ENCODE measurements at regions not wholly inside any gene's neighbourhood (a gene's known extent, or its start where the extent isn't known, plus 50 kb on each side); places are given as distances from the start of the nearest gene placed in this dataset.

DNA sequence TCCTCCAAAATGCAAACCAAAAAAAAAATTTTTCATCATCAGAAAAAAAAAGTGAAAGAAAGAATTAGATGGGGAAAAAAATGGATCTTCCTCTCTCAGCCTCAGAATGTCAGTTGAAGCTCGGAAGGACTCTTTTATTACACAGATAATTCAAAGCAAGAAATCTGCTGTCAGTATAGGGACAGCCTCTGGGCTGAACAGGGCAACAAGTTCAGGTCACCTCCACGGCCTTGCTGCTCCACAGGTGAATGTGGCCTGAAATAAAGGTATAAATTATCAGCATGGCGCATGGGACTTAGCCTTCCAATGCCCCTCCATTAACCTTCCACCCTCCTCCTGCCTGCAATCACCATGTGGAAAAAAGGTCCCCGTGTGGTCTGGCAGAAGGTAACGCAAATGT is 316.8 kb upstream of the POU3F3 start:
- H2AK5ac ChIP-seq (ENCODE audit: insufficient read length, low read length), result no peak overlapping the region
- H2BK12ac ChIP-seq (ENCODE audit: insufficient read length, low read depth, low read length), result no peak overlapping the region
- no peaks in the 10 kb centered on the region for H3K79me1 ChIP-seq (ENCODE audit: insufficient read depth, low read depth, low read length, poor library complexity, severe bottlenecking)
- no peak overlapping the region for H3K56ac ChIP-seq (ENCODE audit: insufficient read length, low read depth, low read length)
- H3K9ac ChIP-seq (ENCODE audit: extremely low read depth, insufficient read length, low read length), result no peak overlapping the region
- no peaks in the 10 kb centered on the region for H3K9me3 ChIP-seq (ENCODE audit: control insufficient read depth, low read depth, low read length)
- no peak overlapping the region for H4K8ac ChIP-seq (replicated peaks; ENCODE audit: insufficient read length, low read depth, low read length)
- H2BK120ac ChIP-seq (ENCODE audit: low read depth, low read length, poor library complexity, severe bottlenecking), result no peak overlapping the region
- no peak overlapping the region for H3T11ph ChIP-seq (ENCODE audit: low read length)
- H3K23me2 ChIP-seq (ENCODE audit: insufficient read length, low read depth, low read length, poor library complexity, severe bottlenecking), result no peaks in the 10 kb centered on the region
- no peak overlapping the region for H3K14ac ChIP-seq (ENCODE audit: insufficient read depth, low read length)
- no peak overlapping the region for H3K4me3 Mint-ChIP-seq
- no peaks in the 10 kb centered on the region; a peak in 1 of 7 replicates for H3K36me3 Mint-ChIP-seq (ENCODE audit: insufficient read depth in 1 of 3, low read depth in 3 of 3)
- no peak for DNase-seq
- no peaks in the 10 kb centered on the region for H3K4me1 ChIP-seq (ENCODE audit: insufficient read depth, low read length)
- no peak overlapping the region for H4K5ac ChIP-seq (ENCODE audit: insufficient read length, low read depth, low read length)
- no CpG with 5 or more reads among the region's 5 CpGs for WGBS (ENCODE audit: extremely low coverage, insufficient read length, low lambda C conversion rate)
- H3K4ac ChIP-seq (ENCODE audit: low read depth, low read length), result no peak overlapping the region
- peaks cover 0 to 8% of the 10 kb centered on the region in 2 experiments; a peak in 2 of 5 replicates for H3K9me3 Mint-ChIP-seq
- H3K18ac ChIP-seq (ENCODE audit: insufficient read length, low read depth, low read length), result no peak overlapping the region
- no peaks in the 10 kb centered on the region for H4K20me1 ChIP-seq (ENCODE audit: control insufficient read depth, insufficient read depth, insufficient read length)
- H3K23ac ChIP-seq (ENCODE audit: insufficient read length, low read depth, low read length), result no peak overlapping the region
- no peak overlapping the region for H2BK15ac ChIP-seq (ENCODE audit: low read depth, low read length)
- no peaks in the 10 kb centered on the region for H3K79me2 ChIP-seq (ENCODE audit: insufficient read depth, low read length)
- TF ChIP-seq, protein P1, sequence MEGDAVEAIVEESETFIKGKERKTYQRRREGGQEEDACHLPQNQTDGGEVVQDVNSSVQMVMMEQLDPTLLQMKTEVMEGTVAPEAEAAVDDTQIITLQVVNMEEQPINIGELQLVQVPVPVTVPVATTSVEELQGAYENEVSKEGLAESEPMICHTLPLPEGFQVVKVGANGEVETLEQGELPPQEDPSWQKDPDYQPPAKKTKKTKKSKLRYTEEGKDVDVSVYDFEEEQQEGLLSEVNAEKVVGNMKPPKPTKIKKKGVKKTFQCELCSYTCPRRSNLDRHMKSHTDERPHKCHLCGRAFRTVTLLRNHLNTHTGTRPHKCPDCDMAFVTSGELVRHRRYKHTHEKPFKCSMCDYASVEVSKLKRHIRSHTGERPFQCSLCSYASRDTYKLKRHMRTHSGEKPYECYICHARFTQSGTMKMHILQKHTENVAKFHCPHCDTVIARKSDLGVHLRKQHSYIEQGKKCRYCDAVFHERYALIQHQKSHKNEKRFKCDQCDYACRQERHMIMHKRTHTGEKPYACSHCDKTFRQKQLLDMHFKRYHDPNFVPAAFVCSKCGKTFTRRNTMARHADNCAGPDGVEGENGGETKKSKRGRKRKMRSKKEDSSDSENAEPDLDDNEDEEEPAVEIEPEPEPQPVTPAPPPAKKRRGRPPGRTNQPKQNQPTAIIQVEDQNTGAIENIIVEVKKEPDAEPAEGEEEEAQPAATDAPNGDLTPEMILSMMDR (conservative IDR thresholded peaks at IDR 0.05), result no peak
- no peak overlapping the region for H3K4me2 ChIP-seq (ENCODE audit: insufficient read depth, insufficient read length, low read length)
- no peak overlapping the region for H4K91ac ChIP-seq (ENCODE audit: insufficient read length, low read depth, low read length)
- H2BK20ac ChIP-seq (ENCODE audit: low read depth, low read length, poor library complexity, severe bottlenecking), result no peak overlapping the region
- H3K27ac ChIP-seq (ENCODE audit: insufficient read length, low read depth, low read length), result no peak overlapping the region
- H3K27ac Mint-ChIP-seq, result no peak overlapping the region
- no peak overlapping the region for H2AFZ ChIP-seq (ENCODE audit: low read length)
- no peaks in the 10 kb centered on the region for H3K27me3 ChIP-seq (ENCODE audit: insufficient read depth, low read length)
- no peaks in the 10 kb centered on the region for H3K4me1 Mint-ChIP-seq
- H3K27me3 Mint-ChIP-seq (ENCODE audit: low read depth), result no peaks in the 10 kb centered on the region
- H2BK5ac ChIP-seq (ENCODE audit: insufficient read length, low read length), result no peak overlapping the region

All from H9 (cell line).